H1 (cell line): ENCODE measurements at regions not wholly inside any gene's neighbourhood (a gene's known extent, or its start where the extent isn't known, plus 50 kb on each side); places are given as distances from the start of the nearest gene placed in this dataset.

Experiments used
- CEBPB ChIP-seq: IDR thresholded peaks from 2 replicates; pipeline ENCODE4 v1.6.1; 2012; ENCODE audit warnings: low read depth, low read length
- KDM5A ChIP-seq: fragments of 200-600 bp; IDR thresholded peaks from 2 replicates; pipeline ENCODE4 v1.7.1; 2012; ENCODE audit warnings: mild to moderate bottlenecking, low read length, inconsistent platforms, mixed read lengths
- NRF1 ChIP-seq: IDR thresholded peaks from 2 replicates; pipeline ENCODE4 v1.6.1; 2011; ENCODE audit warnings: mild to moderate bottlenecking, low read depth, low read length, improper control_type of control experiment
- POLR2AphosphoS5 ChIP-seq: IDR thresholded peaks from 2 replicates; pipeline ENCODE4 v1.6.1; 2011; ENCODE audit warnings: low read depth, low read length
- ZNF274 ChIP-seq: IDR thresholded peaks from 2 replicates; pipeline ENCODE4 v1.7.0; 2012; ENCODE audit warnings: low read length, borderline replicate concordance; ENCODE audit errors: extremely low read depth
- TF ChIP-seq, protein P1 (sequence below), 3 experiments: IDR thresholded peaks; 1 replicate in 2 of 3; 2 replicates in 1 of 3; pipeline versions ENCODE4 v1.5.1 to v1.6.1; 2011; ENCODE audit warnings: low read length in 3 of 3, mild to moderate bottlenecking in 3 of 3, inconsistent platforms in 2 of 3, low read depth in 1 of 3, moderate library complexity in 1 of 3; ENCODE audit not compliant: insufficient read depth in 1 of 3; ENCODE audit errors: control extremely low read depth in 1 of 3

DNA sequence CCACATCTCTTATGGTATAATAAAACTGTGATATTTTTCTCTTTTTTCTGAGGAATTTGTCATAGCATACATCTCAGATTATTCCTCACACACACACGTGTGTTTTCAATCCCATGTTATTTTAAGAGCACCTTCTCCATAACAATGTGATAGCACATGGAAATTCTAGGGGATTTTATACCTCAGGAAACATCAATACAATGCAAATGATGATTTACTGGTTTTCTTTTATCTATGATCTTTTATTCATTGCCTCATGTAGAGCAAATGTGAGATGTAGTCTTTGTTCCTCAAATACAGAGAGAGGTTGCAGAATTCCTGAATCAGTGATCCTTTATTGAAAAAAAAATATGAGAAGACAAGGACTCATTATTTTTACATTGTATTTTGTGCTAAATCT lies 128.3 kb upstream of the ROBO1 start:
- no peak for TF ChIP-seq KDM5A
- TF ChIP-seq, protein P1, sequence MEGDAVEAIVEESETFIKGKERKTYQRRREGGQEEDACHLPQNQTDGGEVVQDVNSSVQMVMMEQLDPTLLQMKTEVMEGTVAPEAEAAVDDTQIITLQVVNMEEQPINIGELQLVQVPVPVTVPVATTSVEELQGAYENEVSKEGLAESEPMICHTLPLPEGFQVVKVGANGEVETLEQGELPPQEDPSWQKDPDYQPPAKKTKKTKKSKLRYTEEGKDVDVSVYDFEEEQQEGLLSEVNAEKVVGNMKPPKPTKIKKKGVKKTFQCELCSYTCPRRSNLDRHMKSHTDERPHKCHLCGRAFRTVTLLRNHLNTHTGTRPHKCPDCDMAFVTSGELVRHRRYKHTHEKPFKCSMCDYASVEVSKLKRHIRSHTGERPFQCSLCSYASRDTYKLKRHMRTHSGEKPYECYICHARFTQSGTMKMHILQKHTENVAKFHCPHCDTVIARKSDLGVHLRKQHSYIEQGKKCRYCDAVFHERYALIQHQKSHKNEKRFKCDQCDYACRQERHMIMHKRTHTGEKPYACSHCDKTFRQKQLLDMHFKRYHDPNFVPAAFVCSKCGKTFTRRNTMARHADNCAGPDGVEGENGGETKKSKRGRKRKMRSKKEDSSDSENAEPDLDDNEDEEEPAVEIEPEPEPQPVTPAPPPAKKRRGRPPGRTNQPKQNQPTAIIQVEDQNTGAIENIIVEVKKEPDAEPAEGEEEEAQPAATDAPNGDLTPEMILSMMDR (IDR thresholded peaks at IDR 0.05; ENCODE audit: control extremely low read depth in 1 of 3, insufficient read depth in 1 of 3, low read depth in 1 of 3, low read length in 3 of 3): no peak
- no peak for TF ChIP-seq CEBPB
- TF ChIP-seq NRF1: no peak
- TF ChIP-seq ZNF274: no peak
- no peak for TF ChIP-seq POLR2AphosphoS5
